GM23338 (cell line): ENCODE measurements at regions not wholly inside any gene's neighbourhood (a gene's known extent, or its start where the extent isn't known, plus 50 kb on each side); places are given as distances from the start of the nearest gene placed in this dataset.

ENCODE experiments used
- ATAC-seq: fragments of 200-7000 bp; cut with Tn5 transposase; 3 replicates; pipeline ENCODE4 v1.9.1; 2020
- DNase-seq: peaks from one replicate; pipeline ENCODE4 v3.0.0-alpha.2; 2015; ENCODE audit warnings: low spot score
- H2AFZ ChIP-seq: fragments of 200-600 bp; sonication (generic); 2 replicates; pipeline ENCODE4 v1.8.0; 2016; ENCODE audit warnings: antibody characterized with exemption, mild to moderate bottlenecking, moderate library complexity
- H3F3A ChIP-seq: fragments of 200-600 bp; sonication (generic); replicated peaks from 2 replicates; pipeline ENCODE4 v1.8.0; 2017; ENCODE audit warnings: antibody characterized with exemption, mixed run types, low read depth
- H3K27ac ChIP-seq: fragments of 200-600 bp; sonication (generic); 2 replicates; pipeline ENCODE4 v1.6.1; 2016; ENCODE audit warnings: low read depth
- H3K27me3 ChIP-seq: fragments of 200-600 bp; sonication (generic); 2 replicates; pipeline ENCODE4 v1.8.0; 2016; ENCODE audit warnings: mild to moderate bottlenecking, mixed run types, moderate library complexity; ENCODE audit not compliant: insufficient read depth
- H3K36me3 ChIP-seq: fragments of 200-600 bp; sonication (generic); 2 replicates; pipeline ENCODE4 v1.8.0; 2016; ENCODE audit warnings: mild to moderate bottlenecking; ENCODE audit not compliant: insufficient read depth
- H3K4me1 ChIP-seq: fragments of 200-600 bp; sonication (generic); 2 replicates; pipeline ENCODE4 v1.8.0; 2016; ENCODE audit warnings: mild to moderate bottlenecking, moderate library complexity; ENCODE audit not compliant: insufficient read depth
- H3K4me2 ChIP-seq: fragments of 200-600 bp; sonication (generic); 2 replicates; pipeline ENCODE4 v1.7.1; 2017; ENCODE audit warnings: mixed run types
- H3K4me3 ChIP-seq: fragments of 200-600 bp; sonication (generic); 2 replicates; pipeline ENCODE4 v1.6.1; 2016; ENCODE audit warnings: mixed run types
- H3K79me2 ChIP-seq: fragments of 200-600 bp; sonication (generic); replicated peaks from 2 replicates; pipeline ENCODE4 v1.8.0; 2017; ENCODE audit warnings: mild to moderate bottlenecking; ENCODE audit not compliant: insufficient read depth
- H3K9me2 ChIP-seq: fragments of 200-600 bp; sonication (generic); 2 replicates; pipeline ENCODE4 v1.8.0; 2017; ENCODE audit not compliant: insufficient read depth
- H4K20me1 ChIP-seq: fragments of 200-600 bp; sonication (generic); replicated peaks from 2 replicates; pipeline ENCODE4 v1.8.0; 2017; ENCODE audit warnings: mild to moderate bottlenecking; ENCODE audit not compliant: insufficient read depth
- H3K27ac Mint-ChIP-seq: 2 replicates; pipeline ENCODE4 v1.8.0; 2020; ENCODE audit warnings: inconsistent platforms, mild to moderate bottlenecking, moderate library complexity, mixed read lengths
- H3K27me3 Mint-ChIP-seq: 3 replicates; pipeline ENCODE4 v1.8.0; 2022; ENCODE audit warnings: low read depth, mild to moderate bottlenecking, moderate library complexity, mixed read lengths, inconsistent platforms; ENCODE audit not compliant: insufficient read depth, poor library complexity
- H3K36me3 Mint-ChIP-seq: 3 replicates; pipeline ENCODE4 v1.8.0; 2021; ENCODE audit warnings: low read depth, mild to moderate bottlenecking, inconsistent platforms, moderate library complexity, mixed read lengths
- H3K4me1 Mint-ChIP-seq: 3 replicates; pipeline ENCODE4 v1.8.0; 2020; ENCODE audit warnings: mild to moderate bottlenecking, inconsistent platforms, mixed read lengths
- H3K4me3 Mint-ChIP-seq: 3 replicates; pipeline ENCODE4 v1.8.0; 2021; ENCODE audit warnings: moderate library complexity, mild to moderate bottlenecking, inconsistent platforms, mixed read lengths
- H3K9me3 Mint-ChIP-seq: 3 replicates; pipeline ENCODE4 v1.8.0; 2020; ENCODE audit warnings: moderate library complexity, mild to moderate bottlenecking, inconsistent platforms, mixed read lengths
- CREB1 ChIP-seq: fragments of 250-450 bp; sonication (Bioruptor Pico); IDR thresholded peaks from 2 replicates; pipeline ENCODE4 v1.5.0; 2020; ENCODE audit warnings: low read depth, mild to moderate bottlenecking, moderate library complexity
- EZH2 ChIP-seq: fragments of 200-600 bp; sonication (generic); IDR thresholded peaks from one replicate; pipeline ENCODE4 v1.8.0; 2017; ENCODE audit warnings: antibody characterized with exemption, mild to moderate bottlenecking, low read depth; ENCODE audit not compliant: unreplicated experiment
- EZH2phosphoT487 ChIP-seq: fragments of 200-600 bp; sonication (generic); IDR thresholded peaks from one replicate; pipeline ENCODE4 v1.8.1; 2018; ENCODE audit warnings: antibody characterized with exemption; ENCODE audit not compliant: unreplicated experiment
- JUNB ChIP-seq: IDR thresholded peaks from one replicate; pipeline ENCODE4 v1.6.1; 2016; ENCODE audit warnings: antibody characterized with exemption; ENCODE audit not compliant: unreplicated experiment
- NANOG ChIP-seq: IDR thresholded peaks from 2 replicates; pipeline ENCODE4 v1.6.1; 2016; ENCODE audit warnings: antibody characterized with exemption, borderline replicate concordance
- POLR2AphosphoS5 ChIP-seq: IDR thresholded peaks from 2 replicates; pipeline ENCODE4 v1.6.1; 2016; ENCODE audit warnings: antibody characterized with exemption, low read depth
- STAT1 ChIP-seq: IDR thresholded peaks from one replicate; pipeline ENCODE4 v1.6.1; 2016; ENCODE audit warnings: antibody characterized with exemption; ENCODE audit not compliant: unreplicated experiment
- ZNF114 ChIP-seq: fragments of 250-450 bp; sonication (Bioruptor Pico); IDR thresholded peaks from 2 replicates; pipeline ENCODE4 v1.5.0; 2020; ENCODE audit warnings: mild to moderate bottlenecking, moderate library complexity
- ZNF331 ChIP-seq: fragments of 250-450 bp; sonication (Bioruptor Pico); IDR thresholded peaks from 2 replicates; pipeline ENCODE4 v1.5.0; 2020; ENCODE audit warnings: low read depth, mild to moderate bottlenecking, moderate library complexity
- TF ChIP-seq, protein P1 (sequence below), 2 experiments: fragments of 200-600 bp in 1 of 2; sonication (generic) in 1 of 2; conservative IDR thresholded peaks; 2 replicates each; pipeline versions ENCODE4 v1.5.1 to v1.6.1; 2016 to 2017; ENCODE audit warnings: antibody characterized with exemption in 2 of 2, low read depth in 2 of 2, mild to moderate bottlenecking in 2 of 2, moderate library complexity in 1 of 2
- TF ChIP-seq, protein P2 (sequence below): IDR thresholded peaks from 2 replicates; pipeline ENCODE4 v1.6.1; 2016; ENCODE audit warnings: antibody characterized with exemption
- TF ChIP-seq, protein P3 (sequence below): fragments of 250-450 bp; sonication (Bioruptor Pico); IDR thresholded peaks from 2 replicates; pipeline ENCODE4 v1.5.0; 2020; ENCODE audit warnings: mild to moderate bottlenecking, moderate library complexity
- TF ChIP-seq, protein P4 (sequence below): IDR thresholded peaks from one replicate; pipeline ENCODE4 v1.6.1; 2018; ENCODE audit warnings: antibody characterized with exemption; ENCODE audit not compliant: unreplicated experiment

DNA sequence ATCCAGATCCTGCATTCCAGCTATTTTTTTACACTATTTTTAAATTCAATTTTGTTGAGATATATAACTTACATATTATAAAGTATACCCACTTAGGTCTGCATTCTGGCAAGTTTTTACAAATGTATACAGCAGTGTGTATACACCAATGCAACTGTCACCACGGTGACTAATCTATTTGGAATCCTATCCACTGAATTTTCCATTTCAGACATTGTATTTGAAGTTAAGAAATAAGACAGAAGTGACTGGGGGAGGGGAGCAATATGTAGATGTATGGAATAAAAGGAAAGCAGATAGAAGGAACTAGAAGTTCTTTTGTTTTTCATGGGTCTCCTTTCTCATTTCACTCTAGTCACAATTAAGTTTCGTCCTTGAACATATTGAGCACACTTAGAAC, 431.5 kb upstream of the CHRM3 start:
- H3K4me1 Mint-ChIP-seq: peaks cover 13% of the 10 kb centered on the region; the same call in 2 of the 3 replicates
- TF ChIP-seq ZNF331 (CRISPR knock-in tag) (no peak), POLR2AphosphoS5 (no peak), EZH2phosphoT487 (no peak), EZH2 (no peak), JUNB (no peak), STAT1 (no peak), NANOG (no peak), CREB1 (CRISPR knock-in tag) (no peak), ZNF114 (CRISPR knock-in tag) (no peak)
- TF ChIP-seq, protein P1, sequence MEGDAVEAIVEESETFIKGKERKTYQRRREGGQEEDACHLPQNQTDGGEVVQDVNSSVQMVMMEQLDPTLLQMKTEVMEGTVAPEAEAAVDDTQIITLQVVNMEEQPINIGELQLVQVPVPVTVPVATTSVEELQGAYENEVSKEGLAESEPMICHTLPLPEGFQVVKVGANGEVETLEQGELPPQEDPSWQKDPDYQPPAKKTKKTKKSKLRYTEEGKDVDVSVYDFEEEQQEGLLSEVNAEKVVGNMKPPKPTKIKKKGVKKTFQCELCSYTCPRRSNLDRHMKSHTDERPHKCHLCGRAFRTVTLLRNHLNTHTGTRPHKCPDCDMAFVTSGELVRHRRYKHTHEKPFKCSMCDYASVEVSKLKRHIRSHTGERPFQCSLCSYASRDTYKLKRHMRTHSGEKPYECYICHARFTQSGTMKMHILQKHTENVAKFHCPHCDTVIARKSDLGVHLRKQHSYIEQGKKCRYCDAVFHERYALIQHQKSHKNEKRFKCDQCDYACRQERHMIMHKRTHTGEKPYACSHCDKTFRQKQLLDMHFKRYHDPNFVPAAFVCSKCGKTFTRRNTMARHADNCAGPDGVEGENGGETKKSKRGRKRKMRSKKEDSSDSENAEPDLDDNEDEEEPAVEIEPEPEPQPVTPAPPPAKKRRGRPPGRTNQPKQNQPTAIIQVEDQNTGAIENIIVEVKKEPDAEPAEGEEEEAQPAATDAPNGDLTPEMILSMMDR (conservative IDR thresholded peaks at IDR 0.05; ENCODE audit: low read depth in 2 of 2): no peak
- TF ChIP-seq, protein P2, sequence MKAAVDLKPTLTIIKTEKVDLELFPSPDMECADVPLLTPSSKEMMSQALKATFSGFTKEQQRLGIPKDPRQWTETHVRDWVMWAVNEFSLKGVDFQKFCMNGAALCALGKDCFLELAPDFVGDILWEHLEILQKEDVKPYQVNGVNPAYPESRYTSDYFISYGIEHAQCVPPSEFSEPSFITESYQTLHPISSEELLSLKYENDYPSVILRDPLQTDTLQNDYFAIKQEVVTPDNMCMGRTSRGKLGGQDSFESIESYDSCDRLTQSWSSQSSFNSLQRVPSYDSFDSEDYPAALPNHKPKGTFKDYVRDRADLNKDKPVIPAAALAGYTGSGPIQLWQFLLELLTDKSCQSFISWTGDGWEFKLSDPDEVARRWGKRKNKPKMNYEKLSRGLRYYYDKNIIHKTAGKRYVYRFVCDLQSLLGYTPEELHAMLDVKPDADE: no peak
- TF ChIP-seq, protein P3, sequence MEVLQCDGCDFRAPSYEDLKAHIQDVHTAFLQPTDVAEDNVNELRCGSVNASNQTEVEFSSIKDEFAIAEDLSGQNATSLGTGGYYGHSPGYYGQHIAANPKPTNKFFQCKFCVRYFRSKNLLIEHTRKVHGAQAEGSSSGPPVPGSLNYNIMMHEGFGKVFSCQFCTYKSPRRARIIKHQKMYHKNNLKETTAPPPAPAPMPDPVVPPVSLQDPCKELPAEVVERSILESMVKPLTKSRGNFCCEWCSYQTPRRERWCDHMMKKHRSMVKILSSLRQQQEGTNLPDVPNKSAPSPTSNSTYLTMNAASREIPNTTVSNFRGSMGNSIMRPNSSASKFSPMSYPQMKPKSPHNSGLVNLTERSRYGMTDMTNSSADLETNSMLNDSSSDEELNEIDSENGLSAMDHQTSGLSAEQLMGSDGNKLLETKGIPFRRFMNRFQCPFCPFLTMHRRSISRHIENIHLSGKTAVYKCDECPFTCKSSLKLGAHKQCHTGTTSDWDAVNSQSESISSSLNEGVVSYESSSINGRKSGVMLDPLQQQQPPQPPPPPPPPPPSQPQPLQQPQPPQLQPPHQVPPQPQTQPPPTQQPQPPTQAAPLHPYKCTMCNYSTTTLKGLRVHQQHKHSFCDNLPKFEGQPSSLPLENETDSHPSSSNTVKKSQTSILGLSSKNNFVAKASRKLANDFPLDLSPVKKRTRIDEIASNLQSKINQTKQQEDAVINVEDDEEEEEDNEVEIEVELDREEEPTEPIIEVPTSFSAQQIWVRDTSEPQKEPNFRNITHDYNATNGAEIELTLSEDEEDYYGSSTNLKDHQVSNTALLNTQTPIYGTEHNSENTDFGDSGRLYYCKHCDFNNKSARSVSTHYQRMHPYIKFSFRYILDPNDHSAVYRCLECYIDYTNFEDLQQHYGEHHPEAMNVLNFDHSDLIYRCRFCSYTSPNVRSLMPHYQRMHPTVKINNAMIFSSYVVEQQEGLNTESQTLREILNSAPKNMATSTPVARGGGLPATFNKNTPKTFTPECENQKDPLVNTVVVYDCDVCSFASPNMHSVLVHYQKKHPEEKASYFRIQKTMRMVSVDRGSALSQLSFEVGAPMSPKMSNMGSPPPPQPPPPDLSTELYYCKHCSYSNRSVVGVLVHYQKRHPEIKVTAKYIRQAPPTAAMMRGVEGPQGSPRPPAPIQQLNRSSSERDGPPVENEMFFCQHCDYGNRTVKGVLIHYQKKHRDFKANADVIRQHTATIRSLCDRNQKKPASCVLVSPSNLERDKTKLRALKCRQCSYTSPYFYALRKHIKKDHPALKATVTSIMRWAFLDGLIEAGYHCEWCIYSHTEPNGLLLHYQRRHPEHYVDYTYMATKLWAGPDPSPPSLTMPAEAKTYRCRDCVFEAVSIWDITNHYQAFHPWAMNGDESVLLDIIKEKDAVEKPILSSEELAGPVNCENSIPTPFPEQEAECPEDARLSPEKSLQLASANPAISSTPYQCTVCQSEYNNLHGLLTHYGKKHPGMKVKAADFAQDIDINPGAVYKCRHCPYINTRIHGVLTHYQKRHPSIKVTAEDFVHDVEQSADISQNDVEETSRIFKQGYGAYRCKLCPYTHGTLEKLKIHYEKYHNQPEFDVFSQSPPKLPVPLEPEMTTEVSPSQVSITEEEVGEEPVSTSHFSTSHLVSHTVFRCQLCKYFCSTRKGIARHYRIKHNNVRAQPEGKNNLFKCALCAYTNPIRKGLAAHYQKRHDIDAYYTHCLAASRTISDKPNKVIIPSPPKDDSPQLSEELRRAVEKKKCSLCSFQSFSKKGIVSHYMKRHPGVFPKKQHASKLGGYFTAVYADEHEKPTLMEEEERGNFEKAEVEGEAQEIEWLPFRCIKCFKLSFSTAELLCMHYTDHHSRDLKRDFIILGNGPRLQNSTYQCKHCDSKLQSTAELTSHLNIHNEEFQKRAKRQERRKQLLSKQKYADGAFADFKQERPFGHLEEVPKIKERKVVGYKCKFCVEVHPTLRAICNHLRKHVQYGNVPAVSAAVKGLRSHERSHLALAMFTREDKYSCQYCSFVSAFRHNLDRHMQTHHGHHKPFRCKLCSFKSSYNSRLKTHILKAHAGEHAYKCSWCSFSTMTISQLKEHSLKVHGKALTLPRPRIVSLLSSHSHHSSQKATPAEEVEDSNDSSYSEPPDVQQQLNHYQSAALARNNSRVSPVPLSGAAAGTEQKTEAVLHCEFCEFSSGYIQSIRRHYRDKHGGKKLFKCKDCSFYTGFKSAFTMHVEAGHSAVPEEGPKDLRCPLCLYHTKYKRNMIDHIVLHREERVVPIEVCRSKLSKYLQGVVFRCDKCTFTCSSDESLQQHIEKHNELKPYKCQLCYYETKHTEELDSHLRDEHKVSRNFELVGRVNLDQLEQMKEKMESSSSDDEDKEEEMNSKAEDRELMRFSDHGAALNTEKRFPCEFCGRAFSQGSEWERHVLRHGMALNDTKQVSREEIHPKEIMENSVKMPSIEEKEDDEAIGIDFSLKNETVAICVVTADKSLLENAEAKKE (CRISPR knock-in tag): no peak
- TF ChIP-seq, protein P4, sequence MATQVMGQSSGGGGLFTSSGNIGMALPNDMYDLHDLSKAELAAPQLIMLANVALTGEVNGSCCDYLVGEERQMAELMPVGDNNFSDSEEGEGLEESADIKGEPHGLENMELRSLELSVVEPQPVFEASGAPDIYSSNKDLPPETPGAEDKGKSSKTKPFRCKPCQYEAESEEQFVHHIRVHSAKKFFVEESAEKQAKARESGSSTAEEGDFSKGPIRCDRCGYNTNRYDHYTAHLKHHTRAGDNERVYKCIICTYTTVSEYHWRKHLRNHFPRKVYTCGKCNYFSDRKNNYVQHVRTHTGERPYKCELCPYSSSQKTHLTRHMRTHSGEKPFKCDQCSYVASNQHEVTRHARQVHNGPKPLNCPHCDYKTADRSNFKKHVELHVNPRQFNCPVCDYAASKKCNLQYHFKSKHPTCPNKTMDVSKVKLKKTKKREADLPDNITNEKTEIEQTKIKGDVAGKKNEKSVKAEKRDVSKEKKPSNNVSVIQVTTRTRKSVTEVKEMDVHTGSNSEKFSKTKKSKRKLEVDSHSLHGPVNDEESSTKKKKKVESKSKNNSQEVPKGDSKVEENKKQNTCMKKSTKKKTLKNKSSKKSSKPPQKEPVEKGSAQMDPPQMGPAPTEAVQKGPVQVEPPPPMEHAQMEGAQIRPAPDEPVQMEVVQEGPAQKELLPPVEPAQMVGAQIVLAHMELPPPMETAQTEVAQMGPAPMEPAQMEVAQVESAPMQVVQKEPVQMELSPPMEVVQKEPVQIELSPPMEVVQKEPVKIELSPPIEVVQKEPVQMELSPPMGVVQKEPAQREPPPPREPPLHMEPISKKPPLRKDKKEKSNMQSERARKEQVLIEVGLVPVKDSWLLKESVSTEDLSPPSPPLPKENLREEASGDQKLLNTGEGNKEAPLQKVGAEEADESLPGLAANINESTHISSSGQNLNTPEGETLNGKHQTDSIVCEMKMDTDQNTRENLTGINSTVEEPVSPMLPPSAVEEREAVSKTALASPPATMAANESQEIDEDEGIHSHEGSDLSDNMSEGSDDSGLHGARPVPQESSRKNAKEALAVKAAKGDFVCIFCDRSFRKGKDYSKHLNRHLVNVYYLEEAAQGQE: no peak
- no peaks in the 10 kb centered on the region for H3K79me2 ChIP-seq
- no peak overlapping the region for H3K4me3 Mint-ChIP-seq
- no peaks in the 10 kb centered on the region for H3K27me3 Mint-ChIP-seq
- H3F3A ChIP-seq: no peaks in the 10 kb centered on the region
- H3K27ac ChIP-seq: no peak overlapping the region
- H3K4me3 ChIP-seq: no peak overlapping the region
- ATAC-seq: no peak
- no peak for DNase-seq
- no peaks in the 10 kb centered on the region for H3K4me1 ChIP-seq
- H3K27ac Mint-ChIP-seq: no peak overlapping the region
- no peaks in the 10 kb centered on the region for H3K36me3 ChIP-seq
- no peaks in the 10 kb centered on the region for H3K27me3 ChIP-seq
- no peak overlapping the region for H2AFZ ChIP-seq
- no peaks in the 10 kb centered on the region for H4K20me1 ChIP-seq
- no peaks in the 10 kb centered on the region for H3K36me3 Mint-ChIP-seq
- no peak overlapping the region for H3K4me2 ChIP-seq
- H3K9me2 ChIP-seq: no peaks in the 10 kb centered on the region
- no peaks in the 10 kb centered on the region for H3K9me3 Mint-ChIP-seq
